ENCODE measurements at regions not wholly inside any gene's neighbourhood (a gene's known extent, or its start where the extent isn't known, plus 50 kb on each side); places are given as distances from the start of the nearest gene placed in this dataset.

- TF ChIP-seq CTCF (IDR thresholded peaks at IDR 0.05) (no peak), POLR2A (IDR thresholded peaks at IDR 0.05) (no peak)
Measured at GRCh38 chr13:76024151-76024550, 388.0 kb downstream of the LMO7 start.

Measured in testis (tissue), 2 donors.